ENCODE measurements at regions not wholly inside any gene's neighbourhood (a gene's known extent, or its start where the extent isn't known, plus 50 kb on each side); places are given as distances from the start of the nearest gene placed in this dataset.

GRCh38 chr13:27728271-27728670 is 64.0 kb upstream of the GSX1 start:
- Histone ChIP-seq H3K27me3 (ENCODE audit: control insufficient read depth in 2 of 2, insufficient read depth in 2 of 2, low read length in 2 of 2) (peaks cover 0 to 2% of the 10 kb centered on the region in 2 donors), H3K79me2 (ENCODE audit: insufficient read depth, low read length) (no peaks in the 10 kb centered on the region), H3K4me1 (ENCODE audit: control insufficient read depth in 1 of 2, insufficient read depth in 2 of 2, low read length in 2 of 2) (no peaks in the 10 kb centered on the region), H3K9me3 (replicated peaks in 1 of 2; ENCODE audit: control insufficient read depth in 1 of 2, insufficient read depth in 1 of 2, low read length in 2 of 2) (no peaks in the 10 kb centered on the region), H3K36me3 (replicated peaks in 1 of 2; ENCODE audit: control insufficient read depth in 1 of 2, insufficient read depth in 2 of 2, low read length in 2 of 2) (no peaks in the 10 kb centered on the region), H3K4me3 (replicated peaks in 1 of 3; ENCODE audit: low read depth in 2 of 3, low read length in 3 of 3) (no peak overlapping the region), H4K20me1 (ENCODE audit: insufficient read depth, low read length) (no peaks in the 10 kb centered on the region), H3K9ac (ENCODE audit: insufficient read depth, low read length, poor library complexity, severe bottlenecking) (no peak overlapping the region), H2AFZ (ENCODE audit: insufficient read depth, low read depth, low read length, poor library complexity, severe bottlenecking) (no peak overlapping the region), H3K27ac (ENCODE audit: low read depth in 1 of 2, low read length in 2 of 2) (no peak overlapping the region), H3K4me2 (replicated peaks; ENCODE audit: extremely low read depth, low read length, poor library complexity, severe bottlenecking) (no peak overlapping the region)
- Mint-ChIP-seq H3K27ac (no peak overlapping the region), H3K4me1 (peaks cover 3% of the 10 kb centered on the region), H3K9me3 (peaks cover 0 to 5% (median 0%) of the 10 kb centered on the region in 7 donors), H3K36me3 (no peaks in the 10 kb centered on the region), H3K4me3 (no peak overlapping the region), H3K27me3 (ENCODE audit: low read depth in 3 of 3) (peaks cover 0 to 10% (median 6%) of the 10 kb centered on the region in 3 donors)
- DNase-seq = no peak
- intact Hi-C loops (cut with micrococcal nuclease) = no loop called here
- TF ChIP-seq, protein P1, sequence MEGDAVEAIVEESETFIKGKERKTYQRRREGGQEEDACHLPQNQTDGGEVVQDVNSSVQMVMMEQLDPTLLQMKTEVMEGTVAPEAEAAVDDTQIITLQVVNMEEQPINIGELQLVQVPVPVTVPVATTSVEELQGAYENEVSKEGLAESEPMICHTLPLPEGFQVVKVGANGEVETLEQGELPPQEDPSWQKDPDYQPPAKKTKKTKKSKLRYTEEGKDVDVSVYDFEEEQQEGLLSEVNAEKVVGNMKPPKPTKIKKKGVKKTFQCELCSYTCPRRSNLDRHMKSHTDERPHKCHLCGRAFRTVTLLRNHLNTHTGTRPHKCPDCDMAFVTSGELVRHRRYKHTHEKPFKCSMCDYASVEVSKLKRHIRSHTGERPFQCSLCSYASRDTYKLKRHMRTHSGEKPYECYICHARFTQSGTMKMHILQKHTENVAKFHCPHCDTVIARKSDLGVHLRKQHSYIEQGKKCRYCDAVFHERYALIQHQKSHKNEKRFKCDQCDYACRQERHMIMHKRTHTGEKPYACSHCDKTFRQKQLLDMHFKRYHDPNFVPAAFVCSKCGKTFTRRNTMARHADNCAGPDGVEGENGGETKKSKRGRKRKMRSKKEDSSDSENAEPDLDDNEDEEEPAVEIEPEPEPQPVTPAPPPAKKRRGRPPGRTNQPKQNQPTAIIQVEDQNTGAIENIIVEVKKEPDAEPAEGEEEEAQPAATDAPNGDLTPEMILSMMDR (IDR thresholded peaks at IDR 0.05) = no peak
- WGBS (ENCODE audit: insufficient coverage) = 24% methylated on average over 6 of the region's 6 CpGs

DNA sequence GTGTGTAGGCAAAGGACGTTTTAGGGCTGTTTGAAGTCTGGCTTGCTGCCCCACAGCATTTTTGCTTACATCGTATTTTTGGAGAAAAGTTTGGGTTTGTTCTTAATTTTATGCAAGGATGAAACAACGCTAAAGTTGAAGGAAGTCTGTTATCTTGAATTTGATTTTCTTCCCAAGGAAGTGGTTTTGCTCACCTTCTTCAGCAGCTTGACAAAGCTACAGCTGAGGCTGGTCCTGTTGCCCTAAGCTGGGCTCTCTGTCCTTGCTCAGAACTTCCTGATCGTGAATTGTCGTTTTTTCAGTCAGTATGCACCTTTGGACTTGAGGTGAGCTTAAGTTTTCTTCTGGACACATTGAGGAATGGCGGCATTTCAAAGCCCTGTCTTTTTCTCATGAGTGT is 62.1 kb upstream of the GSX1 start:
- Histone ChIP-seq H3K4me2 (replicated peaks; ENCODE audit: extremely low read depth, low read length, poor library complexity, severe bottlenecking) (no peak overlapping the region), H3K4me3 (replicated peaks in 1 of 3; ENCODE audit: low read depth in 2 of 3, low read length in 3 of 3) (no peak overlapping the region), H3K27me3 (ENCODE audit: control insufficient read depth in 2 of 2, insufficient read depth in 2 of 2, low read length in 2 of 2) (peaks cover 0 to 2% of the 10 kb centered on the region in 2 donors), H3K4me1 (ENCODE audit: control insufficient read depth in 1 of 2, insufficient read depth in 2 of 2, low read length in 2 of 2) (no peaks in the 10 kb centered on the region), H3K9me3 (replicated peaks in 1 of 2; ENCODE audit: control insufficient read depth in 1 of 2, insufficient read depth in 1 of 2, low read length in 2 of 2) (no peaks in the 10 kb centered on the region), H2AFZ (ENCODE audit: insufficient read depth, low read depth, low read length, poor library complexity, severe bottlenecking) (no peak overlapping the region), H3K36me3 (replicated peaks in 1 of 2; ENCODE audit: control insufficient read depth in 1 of 2, insufficient read depth in 2 of 2, low read length in 2 of 2) (no peaks in the 10 kb centered on the region), H3K27ac (ENCODE audit: low read depth in 1 of 2, low read length in 2 of 2) (no peak overlapping the region), H3K79me2 (ENCODE audit: insufficient read depth, low read length) (no peaks in the 10 kb centered on the region), H4K20me1 (ENCODE audit: insufficient read depth, low read length) (no peaks in the 10 kb centered on the region), H3K9ac (ENCODE audit: insufficient read depth, low read length, poor library complexity, severe bottlenecking) (no peak overlapping the region)
- Mint-ChIP-seq H3K36me3 (no peaks in the 10 kb centered on the region), H3K4me1 (peaks cover 3% of the 10 kb centered on the region), H3K4me3 (no peak overlapping the region), H3K27ac (no peak overlapping the region), H3K27me3 (ENCODE audit: low read depth in 3 of 3) (peaks cover 0 to 8% (median 7%) of the 10 kb centered on the region in 3 donors), H3K9me3 (peaks cover 0 to 5% (median 0%) of the 10 kb centered on the region in 7 donors)
- DNase-seq = no peak
- 61% methylated on average over 4 of the region's 6 CpGs for WGBS (ENCODE audit: insufficient coverage)
- intact Hi-C loops (cut with micrococcal nuclease) = no loop called here
- TF ChIP-seq, protein P1 (IDR thresholded peaks at IDR 0.05) = no peak
